Erythroblast (primary cell): ENCODE measurements at regions not wholly inside any gene's neighbourhood (a gene's known extent, or its start where the extent isn't known, plus 50 kb on each side); places are given as distances from the start of the nearest gene placed in this dataset.

ENCODE experiments used
- GATA1 ChIP-seq: IDR thresholded peaks from 2 replicates; pipeline ENCODE4 v1.6.1; 2011; ENCODE audit warnings: low read depth, mild to moderate bottlenecking, control low read depth, low read length, moderate library complexity
- POLR2A ChIP-seq: IDR thresholded peaks from 2 replicates; pipeline ENCODE4 v1.6.1; 2011; ENCODE audit warnings: mild to moderate bottlenecking, low read length

DNA sequence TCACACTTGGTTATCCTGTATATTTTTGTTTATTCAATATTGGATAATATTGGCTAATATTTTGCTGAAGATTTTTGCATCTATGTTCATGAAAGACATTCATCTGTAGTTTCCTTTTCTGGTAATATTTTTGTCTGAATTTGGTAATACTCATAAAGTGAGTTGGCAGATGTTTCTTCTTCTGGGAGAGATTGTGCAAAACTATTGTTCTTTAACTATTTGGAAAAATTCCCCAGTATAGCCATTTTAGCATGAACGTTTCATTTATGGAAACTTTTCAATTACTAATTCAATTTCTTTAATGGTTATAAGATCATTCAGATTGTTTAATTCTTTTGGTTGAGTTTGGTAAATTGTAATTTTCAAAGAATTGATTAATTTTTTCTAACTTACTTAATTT lies 560.8 kb upstream of the FZD8 start:
- TF ChIP-seq POLR2A: no peak
- TF ChIP-seq GATA1: no peak
